ENCODE measurements at regions not wholly inside any gene's neighbourhood (a gene's known extent, or its start where the extent isn't known, plus 50 kb on each side); places are given as distances from the start of the nearest gene placed in this dataset.

DNA sequence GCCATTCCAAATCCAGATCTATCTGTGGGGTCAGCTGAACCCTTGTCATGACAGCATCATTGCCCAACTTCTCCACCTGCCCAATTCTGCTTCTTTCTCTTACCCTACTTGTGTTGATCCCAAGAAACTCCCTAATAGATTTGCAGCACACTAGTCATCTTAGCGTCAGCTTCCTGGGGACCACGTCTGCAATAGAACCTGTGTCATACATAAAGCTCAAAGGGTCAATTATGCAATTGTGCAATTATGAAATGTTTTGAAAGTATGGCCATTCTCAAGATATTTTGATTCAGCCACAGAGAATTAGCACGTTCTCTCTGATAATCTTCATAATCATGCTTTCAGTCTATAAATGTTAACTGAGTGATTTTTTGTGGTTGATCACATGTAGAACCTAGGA lies 87.4 kb upstream of the PAPPA start:
- ATAC-seq (no peak), DNase-seq (no peak)
- Mint-ChIP-seq H3K4me1 (ENCODE audit: low read depth) (no peaks in the 10 kb centered on the region), H3K27ac (no peak overlapping the region), H3K36me3 (ENCODE audit: low read depth) (no peaks in the 10 kb centered on the region), H3K9me3 (peaks cover 2% of the 10 kb centered on the region), H3K27me3 (peaks cover 1% of the 10 kb centered on the region), H3K4me3 (no peak overlapping the region)
- ChIA-PET CTCF (no interaction called here), POLR2A (no interaction called here)
- intact Hi-C loops (cut with micrococcal nuclease), result no loop called here
- TF ChIP-seq, protein P1, sequence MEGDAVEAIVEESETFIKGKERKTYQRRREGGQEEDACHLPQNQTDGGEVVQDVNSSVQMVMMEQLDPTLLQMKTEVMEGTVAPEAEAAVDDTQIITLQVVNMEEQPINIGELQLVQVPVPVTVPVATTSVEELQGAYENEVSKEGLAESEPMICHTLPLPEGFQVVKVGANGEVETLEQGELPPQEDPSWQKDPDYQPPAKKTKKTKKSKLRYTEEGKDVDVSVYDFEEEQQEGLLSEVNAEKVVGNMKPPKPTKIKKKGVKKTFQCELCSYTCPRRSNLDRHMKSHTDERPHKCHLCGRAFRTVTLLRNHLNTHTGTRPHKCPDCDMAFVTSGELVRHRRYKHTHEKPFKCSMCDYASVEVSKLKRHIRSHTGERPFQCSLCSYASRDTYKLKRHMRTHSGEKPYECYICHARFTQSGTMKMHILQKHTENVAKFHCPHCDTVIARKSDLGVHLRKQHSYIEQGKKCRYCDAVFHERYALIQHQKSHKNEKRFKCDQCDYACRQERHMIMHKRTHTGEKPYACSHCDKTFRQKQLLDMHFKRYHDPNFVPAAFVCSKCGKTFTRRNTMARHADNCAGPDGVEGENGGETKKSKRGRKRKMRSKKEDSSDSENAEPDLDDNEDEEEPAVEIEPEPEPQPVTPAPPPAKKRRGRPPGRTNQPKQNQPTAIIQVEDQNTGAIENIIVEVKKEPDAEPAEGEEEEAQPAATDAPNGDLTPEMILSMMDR (IDR thresholded peaks at IDR 0.05), result no peak

DNA sequence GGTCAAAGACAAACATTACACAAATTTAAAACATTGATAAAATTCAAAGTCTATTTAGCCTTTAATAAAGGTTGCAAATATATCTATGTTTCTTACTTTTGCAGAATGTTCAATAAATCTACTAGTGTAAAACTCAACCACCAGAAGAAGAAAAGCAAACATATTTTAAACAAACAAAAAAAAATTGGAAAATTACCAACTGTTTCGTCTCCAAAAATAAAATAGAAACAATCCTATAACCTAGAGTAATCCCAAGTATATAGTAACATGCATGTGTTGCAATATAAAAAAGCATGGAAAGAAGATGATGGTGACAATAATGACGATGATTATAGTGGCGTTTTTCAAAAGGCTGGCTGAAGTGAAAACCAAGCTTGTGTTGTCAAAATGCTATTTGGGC lies 86.0 kb upstream of the PAPPA start:
- Mint-ChIP-seq H3K4me1 (ENCODE audit: low read depth) (no peaks in the 10 kb centered on the region), H3K4me3 (no peak overlapping the region), H3K36me3 (ENCODE audit: low read depth) (no peaks in the 10 kb centered on the region), H3K27ac (no peak overlapping the region), H3K9me3 (peaks cover 2% of the 10 kb centered on the region), H3K27me3 (peaks cover 1% of the 10 kb centered on the region)
- DNase-seq (no peak), ATAC-seq (no peak)
- ChIA-PET CTCF (no interaction called here), POLR2A (no interaction called here)
- TF ChIP-seq, protein P1 (IDR thresholded peaks at IDR 0.05), result no peak
- intact Hi-C loops (cut with micrococcal nuclease), result no loop called here

DNA sequence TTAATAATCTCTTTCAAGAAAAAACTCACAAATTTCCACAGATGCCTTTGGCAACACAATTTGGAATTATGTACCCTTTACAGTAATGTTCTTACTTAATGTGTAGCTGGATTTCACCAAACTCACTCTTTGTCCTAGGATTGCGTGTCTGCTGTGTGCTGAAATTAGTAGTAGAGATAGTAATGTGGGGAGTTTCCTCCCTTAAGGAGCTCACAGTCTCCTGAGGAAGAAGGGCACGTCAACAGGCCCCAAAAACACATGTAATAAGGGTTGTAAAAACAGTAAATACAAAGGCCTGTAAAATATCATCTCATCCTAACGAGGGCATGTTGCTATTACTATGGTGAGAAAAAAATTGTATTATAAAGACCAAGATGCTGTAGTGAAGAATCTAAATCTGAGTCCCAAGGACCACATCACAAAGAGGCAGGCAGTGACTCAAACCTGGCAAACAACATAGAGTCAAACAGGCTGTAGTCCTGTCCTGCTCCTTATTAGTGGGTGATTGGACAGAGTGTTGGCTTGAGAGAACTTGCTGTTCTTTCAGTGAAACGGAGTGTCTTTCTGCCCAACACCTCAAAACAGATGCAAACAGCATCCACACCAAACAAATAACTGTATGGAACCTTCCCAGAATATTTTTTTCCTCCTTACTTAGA lies 83.2 kb upstream of the PAPPA start:
- H3K27me3 Mint-ChIP-seq, result peaks cover 1% of the 10 kb centered on the region
- H3K4me1 Mint-ChIP-seq (ENCODE audit: low read depth), result no peaks in the 10 kb centered on the region
- DNase-seq, result no peak
- ChIA-PET POLR2A (no interaction called here), CTCF (no interaction called here)
- intact Hi-C loops (cut with micrococcal nuclease), result no loop called here
- no peaks in the 10 kb centered on the region for H3K9me3 Mint-ChIP-seq
- H3K27ac Mint-ChIP-seq, result no peak overlapping the region
- H3K36me3 Mint-ChIP-seq (ENCODE audit: low read depth), result no peaks in the 10 kb centered on the region
- TF ChIP-seq, protein P1 (IDR thresholded peaks at IDR 0.05), result no peak
- H3K4me3 Mint-ChIP-seq, result no peak overlapping the region
- no peak for ATAC-seq

DNA sequence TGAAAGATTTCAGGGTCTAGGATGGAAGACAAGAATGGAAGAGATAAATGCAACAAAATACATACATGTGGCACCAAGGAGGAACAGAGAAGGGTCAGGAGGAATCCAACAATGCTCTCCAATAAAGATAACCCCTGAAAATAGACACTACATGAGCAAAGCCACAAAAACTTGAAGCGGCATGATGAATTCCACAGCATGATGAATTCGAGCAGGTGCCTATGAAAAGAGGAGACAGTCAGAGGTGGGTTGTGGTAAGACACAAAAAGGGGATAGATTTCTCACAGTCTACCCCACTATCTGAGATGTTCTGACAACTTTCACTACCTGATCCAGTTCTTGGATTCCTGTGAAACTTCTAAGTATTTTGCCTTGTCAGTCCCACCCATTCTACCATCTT lies 81.5 kb upstream of the PAPPA start:
- ChIA-PET CTCF (no interaction called here), POLR2A (no interaction called here)
- DNase-seq (no peak), ATAC-seq (no peak)
- no peak overlapping the region for H3K27ac Mint-ChIP-seq
- H3K9me3 Mint-ChIP-seq, result no peaks in the 10 kb centered on the region
- H3K4me3 Mint-ChIP-seq, result no peak overlapping the region
- no peaks in the 10 kb centered on the region for H3K4me1 Mint-ChIP-seq (ENCODE audit: low read depth)
- intact Hi-C loops (cut with micrococcal nuclease), result no loop called here
- TF ChIP-seq, protein P1 (IDR thresholded peaks at IDR 0.05), result no peak
- no peaks in the 10 kb centered on the region for H3K36me3 Mint-ChIP-seq (ENCODE audit: low read depth)
- peaks cover 1% of the 10 kb centered on the region for H3K27me3 Mint-ChIP-seq

DNA sequence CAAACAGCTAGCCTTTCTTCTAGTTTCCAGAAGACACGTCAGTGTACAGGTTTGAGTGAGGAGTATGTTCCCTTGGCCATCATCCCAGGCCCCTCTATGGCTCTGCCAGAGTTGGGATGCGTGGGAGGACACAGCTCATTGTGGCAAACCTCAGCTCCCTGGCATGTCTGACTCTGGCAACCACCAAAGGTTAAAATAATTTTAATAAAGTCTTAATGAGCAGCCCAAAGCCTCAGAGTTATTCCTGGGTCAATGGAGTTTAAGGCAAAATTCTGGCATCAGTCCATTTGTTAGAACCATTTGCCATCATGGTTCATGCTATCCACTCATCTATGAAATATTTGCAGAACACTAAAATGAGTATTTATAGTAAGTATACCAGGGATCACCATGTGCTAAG lies 79.8 kb upstream of the PAPPA start:
- Mint-ChIP-seq H3K27ac (no peak overlapping the region), H3K4me3 (no peak overlapping the region), H3K9me3 (no peaks in the 10 kb centered on the region), H3K4me1 (ENCODE audit: low read depth) (no peaks in the 10 kb centered on the region), H3K36me3 (ENCODE audit: low read depth) (no peaks in the 10 kb centered on the region), H3K27me3 (no peaks in the 10 kb centered on the region)
- DNase-seq (no peak), ATAC-seq (no peak)
- intact Hi-C loops (cut with micrococcal nuclease), result no loop called here
- POLR2A ChIA-PET, result no interaction called here
- CTCF ChIA-PET, result no interaction called here
- TF ChIP-seq, protein P1 (IDR thresholded peaks at IDR 0.05), result no peak

Measured in activated CD8-positive, alpha-beta T cell treated with anti-CD3 and anti-CD28 coated beads for 36 hours (primary cell).